ENCODE measurements at regions not wholly inside any gene's neighbourhood (a gene's known extent, or its start where the extent isn't known, plus 50 kb on each side); places are given as distances from the start of the nearest gene placed in this dataset.

- no peak for TF ChIP-seq POLR2A (IDR thresholded peaks at IDR 0.05; ENCODE audit: low read depth, low read length)
- TF ChIP-seq, protein P1, sequence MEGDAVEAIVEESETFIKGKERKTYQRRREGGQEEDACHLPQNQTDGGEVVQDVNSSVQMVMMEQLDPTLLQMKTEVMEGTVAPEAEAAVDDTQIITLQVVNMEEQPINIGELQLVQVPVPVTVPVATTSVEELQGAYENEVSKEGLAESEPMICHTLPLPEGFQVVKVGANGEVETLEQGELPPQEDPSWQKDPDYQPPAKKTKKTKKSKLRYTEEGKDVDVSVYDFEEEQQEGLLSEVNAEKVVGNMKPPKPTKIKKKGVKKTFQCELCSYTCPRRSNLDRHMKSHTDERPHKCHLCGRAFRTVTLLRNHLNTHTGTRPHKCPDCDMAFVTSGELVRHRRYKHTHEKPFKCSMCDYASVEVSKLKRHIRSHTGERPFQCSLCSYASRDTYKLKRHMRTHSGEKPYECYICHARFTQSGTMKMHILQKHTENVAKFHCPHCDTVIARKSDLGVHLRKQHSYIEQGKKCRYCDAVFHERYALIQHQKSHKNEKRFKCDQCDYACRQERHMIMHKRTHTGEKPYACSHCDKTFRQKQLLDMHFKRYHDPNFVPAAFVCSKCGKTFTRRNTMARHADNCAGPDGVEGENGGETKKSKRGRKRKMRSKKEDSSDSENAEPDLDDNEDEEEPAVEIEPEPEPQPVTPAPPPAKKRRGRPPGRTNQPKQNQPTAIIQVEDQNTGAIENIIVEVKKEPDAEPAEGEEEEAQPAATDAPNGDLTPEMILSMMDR (conservative IDR thresholded peaks at IDR 0.05; ENCODE audit: low read depth, low read length): no peak
- TF ChIP-seq RFX5 (IDR thresholded peaks at IDR 0.05; ENCODE audit: low read depth, low read length): no peak
- TF ChIP-seq SMC3 (IDR thresholded peaks at IDR 0.05; ENCODE audit: low read depth, low read length): no peak
- TF ChIP-seq FOS (IDR thresholded peaks at IDR 0.05; ENCODE audit: low read depth, low read length): no peak
- no peak for TF ChIP-seq BHLHE40 (IDR thresholded peaks at IDR 0.05; ENCODE audit: low read depth, low read length)
- no peak for TF ChIP-seq CEBPB (IDR thresholded peaks at IDR 0.05; ENCODE audit: low read depth, low read length)
- no peak for TF ChIP-seq MXI1 (IDR thresholded peaks at IDR 0.05; ENCODE audit: borderline replicate concordance, low read depth, low read length)
- no peak for TF ChIP-seq CHD1 (IDR thresholded peaks at IDR 0.05; ENCODE audit: low read depth, low read length)
- TF ChIP-seq RAD21 (IDR thresholded peaks at IDR 0.05; ENCODE audit: low read length): no peak
These were observed 166.5 kb upstream of the PITRM1 start for GRCh38 chr10:3339121-3339520.
